ENCODE measurements at regions not wholly inside any gene's neighbourhood (a gene's known extent, or its start where the extent isn't known, plus 50 kb on each side); places are given as distances from the start of the nearest gene placed in this dataset.

DNA sequence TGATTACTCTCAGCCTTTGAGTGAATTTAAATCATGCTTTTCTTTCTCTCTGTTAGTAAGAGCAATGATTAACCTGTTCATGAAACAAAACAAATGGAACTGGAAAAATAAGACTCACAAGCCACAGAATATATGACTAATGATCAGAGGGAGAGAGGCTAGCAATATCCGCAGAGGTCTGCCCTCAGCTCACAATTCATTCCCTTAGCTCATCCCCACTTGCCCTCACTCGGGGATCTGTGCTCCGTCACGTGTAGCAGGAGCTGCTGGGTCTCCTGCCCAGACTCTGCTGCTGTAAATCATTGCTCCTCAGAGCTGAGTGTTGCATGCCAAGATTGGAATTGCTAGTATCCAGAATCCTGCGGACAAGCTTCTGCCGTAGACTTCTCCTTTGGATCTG is 53.1 kb upstream of the GNG2 start:
- ChIA-PET POLR2A (ENCODE audit: low non-redundant PET) (no interaction called here), CTCF (interaction anchor here (0.6 kb wide), 1 partner anchor 155 kb away, joined by 4 read pairs; no protein-coding TSS in a partner anchor)
- TF ChIP-seq, protein P1, sequence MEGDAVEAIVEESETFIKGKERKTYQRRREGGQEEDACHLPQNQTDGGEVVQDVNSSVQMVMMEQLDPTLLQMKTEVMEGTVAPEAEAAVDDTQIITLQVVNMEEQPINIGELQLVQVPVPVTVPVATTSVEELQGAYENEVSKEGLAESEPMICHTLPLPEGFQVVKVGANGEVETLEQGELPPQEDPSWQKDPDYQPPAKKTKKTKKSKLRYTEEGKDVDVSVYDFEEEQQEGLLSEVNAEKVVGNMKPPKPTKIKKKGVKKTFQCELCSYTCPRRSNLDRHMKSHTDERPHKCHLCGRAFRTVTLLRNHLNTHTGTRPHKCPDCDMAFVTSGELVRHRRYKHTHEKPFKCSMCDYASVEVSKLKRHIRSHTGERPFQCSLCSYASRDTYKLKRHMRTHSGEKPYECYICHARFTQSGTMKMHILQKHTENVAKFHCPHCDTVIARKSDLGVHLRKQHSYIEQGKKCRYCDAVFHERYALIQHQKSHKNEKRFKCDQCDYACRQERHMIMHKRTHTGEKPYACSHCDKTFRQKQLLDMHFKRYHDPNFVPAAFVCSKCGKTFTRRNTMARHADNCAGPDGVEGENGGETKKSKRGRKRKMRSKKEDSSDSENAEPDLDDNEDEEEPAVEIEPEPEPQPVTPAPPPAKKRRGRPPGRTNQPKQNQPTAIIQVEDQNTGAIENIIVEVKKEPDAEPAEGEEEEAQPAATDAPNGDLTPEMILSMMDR (conservative IDR thresholded peaks at IDR 0.05; ENCODE audit: low read depth): no peak
- H3K27ac ChIP-seq: no peak overlapping the region
- no peak for DNase-seq (ENCODE audit: low spot score)

All from RWPE1 (cell line).